Esophagus muscularis mucosa (tissue), 3 donors: ENCODE measurements at regions not wholly inside any gene's neighbourhood (a gene's known extent, or its start where the extent isn't known, plus 50 kb on each side); places are given as distances from the start of the nearest gene placed in this dataset.

Experiments
- CTCF ChIP-seq, 3 experiments: fragments of 200-600 bp in 2 of 3; fragments of 450-650 bp in 1 of 3; sonication (generic) in 2 of 3; IDR thresholded peaks; one replicate each; pipeline ENCODE4 v1.5.1; 2017 to 2019; ENCODE audit warnings: antibody characterized with exemption in 3 of 3, mild to moderate bottlenecking in 2 of 3, moderate library complexity in 1 of 3
- EP300 ChIP-seq: sonication (generic); formaldehyde crosslinking; IDR thresholded peaks from one replicate; pipeline ENCODE4 v1.6.1; 2017; ENCODE audit warnings: antibody characterized with exemption

- no peak for TF ChIP-seq EP300
- TF ChIP-seq CTCF (IDR thresholded peaks at IDR 0.05), result no peak
Observed at GRCh38 chr3:162111861-162112260, 615.3 kb downstream of the OTOL1 start.
